ENCODE measurements at regions not wholly inside any gene's neighbourhood (a gene's known extent, or its start where the extent isn't known, plus 50 kb on each side); places are given as distances from the start of the nearest gene placed in this dataset.

DNA sequence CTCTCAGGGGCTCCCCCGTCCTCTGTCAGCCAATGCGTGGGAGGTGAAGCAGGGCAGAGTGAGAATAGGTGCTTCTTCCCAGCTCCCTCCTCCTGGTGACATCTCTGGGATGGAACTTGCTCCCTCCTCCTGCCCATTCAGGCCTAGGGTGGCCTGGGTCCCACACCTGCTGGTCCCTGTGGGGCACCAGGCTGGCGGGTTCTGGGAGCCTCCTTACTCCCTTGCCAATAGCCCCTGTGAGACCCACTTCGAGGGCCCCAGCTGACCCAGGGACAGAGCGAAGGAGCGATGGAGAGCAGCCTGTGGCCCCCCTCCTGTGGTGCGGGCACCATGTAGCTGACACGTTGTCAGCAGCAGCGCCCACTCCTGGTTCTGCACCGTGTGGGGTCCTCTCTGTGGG, 512.6 kb downstream of the GLRX3 start (continued):
- TF ChIP-seq POLR2AphosphoS2 (conservative IDR thresholded peaks at IDR 0.05; ENCODE audit: low read length): no peak

DNA sequence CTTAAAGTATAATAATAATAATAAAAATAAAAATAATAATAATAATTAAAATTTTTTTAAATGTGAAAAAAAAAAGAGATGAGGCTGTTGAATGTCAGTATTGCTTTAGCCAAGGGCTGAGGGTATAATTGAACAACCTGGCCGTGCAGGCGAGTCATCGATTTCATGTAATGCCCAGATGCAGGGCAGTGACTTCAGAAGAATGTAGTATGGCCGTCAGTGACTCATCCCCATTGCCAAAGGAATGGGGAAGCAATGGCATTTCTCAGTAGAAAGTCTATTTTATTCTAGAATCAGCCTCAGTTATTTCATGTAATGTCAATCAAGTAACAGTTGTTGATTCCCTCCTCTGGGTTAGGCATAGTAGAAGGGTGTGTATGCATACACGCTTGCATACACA, 516.4 kb downstream of the GLRX3 start:
- POLR2A ChIA-PET: no interaction called here
- Histone ChIP-seq H3K9me3 (no peaks in the 10 kb centered on the region), H3K27ac (no peak overlapping the region), H3K4me2 (no peak overlapping the region), H3K4me3 (no peak overlapping the region), H3K4me1 (no peaks in the 10 kb centered on the region)
- FAIRE-seq (no peak), ATAC-seq (no peak), DNase-seq (ENCODE audit: low read depth in 1 of 2, low spot score in 1 of 2) (no peak)
- 29% methylated on average over 5 of the region's 5 CpGs for WGBS (ENCODE audit: missing lambda C conversion rate)
- no peak for TF ChIP-seq FOSL2 (IDR thresholded peaks at IDR 0.05)
- TF ChIP-seq FOSL2 (CRISPR knock-in tag; IDR thresholded peaks at IDR 0.05): peak; percentile 11; the same call in 1 of the 2 replicates
- no peak for TF ChIP-seq CBX2 (IDR thresholded peaks at IDR 0.05; ENCODE audit: borderline replicate concordance, low read depth)
- CTCF ChIA-PET: no interaction called here

DNA sequence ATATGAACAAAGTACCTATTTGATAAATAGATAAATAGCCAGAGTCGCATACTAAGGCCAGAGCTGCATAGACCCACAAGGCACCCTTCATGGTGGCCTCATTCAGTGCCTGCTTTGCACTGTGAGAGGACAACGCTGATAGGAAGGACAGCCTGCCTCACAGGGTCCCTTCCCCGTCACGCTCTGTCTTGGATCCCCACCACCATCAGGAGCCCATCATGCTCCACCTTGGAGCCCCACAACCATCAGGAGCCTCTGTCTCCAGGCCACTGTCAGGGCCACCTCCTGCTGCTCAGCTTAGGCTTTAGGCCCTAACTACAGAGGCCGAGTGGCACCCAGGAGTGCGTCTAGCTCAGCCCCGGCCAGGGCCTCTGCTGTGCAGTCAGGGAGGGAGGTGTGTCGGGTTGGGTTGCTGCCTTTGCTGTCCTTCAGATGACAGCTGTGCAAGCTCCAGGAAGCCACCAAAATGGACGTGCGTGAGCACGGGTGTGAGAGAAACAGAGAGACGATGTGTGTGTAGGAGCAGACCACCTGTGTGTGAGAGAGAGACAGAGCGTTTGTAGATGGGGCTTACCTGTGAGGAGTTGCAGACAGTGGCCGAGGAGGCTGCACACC, 516.9 kb downstream of the GLRX3 start:
- CTCF ChIA-PET: no interaction called here
- H3K9me3 ChIP-seq: no peaks in the 10 kb centered on the region
- FAIRE-seq: no peak
- no peak for DNase-seq (ENCODE audit: low read depth in 1 of 2, low spot score in 1 of 2)
- WGBS (ENCODE audit: missing lambda C conversion rate): 30% methylated on average over 14 of the region's 14 CpGs
- POLR2A ChIA-PET: no interaction called here
- no peak overlapping the region for H3K4me3 ChIP-seq
- no peak overlapping the region for H3K4me2 ChIP-seq
- ATAC-seq: no peak
- TF ChIP-seq, protein P1, sequence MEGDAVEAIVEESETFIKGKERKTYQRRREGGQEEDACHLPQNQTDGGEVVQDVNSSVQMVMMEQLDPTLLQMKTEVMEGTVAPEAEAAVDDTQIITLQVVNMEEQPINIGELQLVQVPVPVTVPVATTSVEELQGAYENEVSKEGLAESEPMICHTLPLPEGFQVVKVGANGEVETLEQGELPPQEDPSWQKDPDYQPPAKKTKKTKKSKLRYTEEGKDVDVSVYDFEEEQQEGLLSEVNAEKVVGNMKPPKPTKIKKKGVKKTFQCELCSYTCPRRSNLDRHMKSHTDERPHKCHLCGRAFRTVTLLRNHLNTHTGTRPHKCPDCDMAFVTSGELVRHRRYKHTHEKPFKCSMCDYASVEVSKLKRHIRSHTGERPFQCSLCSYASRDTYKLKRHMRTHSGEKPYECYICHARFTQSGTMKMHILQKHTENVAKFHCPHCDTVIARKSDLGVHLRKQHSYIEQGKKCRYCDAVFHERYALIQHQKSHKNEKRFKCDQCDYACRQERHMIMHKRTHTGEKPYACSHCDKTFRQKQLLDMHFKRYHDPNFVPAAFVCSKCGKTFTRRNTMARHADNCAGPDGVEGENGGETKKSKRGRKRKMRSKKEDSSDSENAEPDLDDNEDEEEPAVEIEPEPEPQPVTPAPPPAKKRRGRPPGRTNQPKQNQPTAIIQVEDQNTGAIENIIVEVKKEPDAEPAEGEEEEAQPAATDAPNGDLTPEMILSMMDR (IDR thresholded peaks at IDR 0.05): no peak
- TF ChIP-seq, protein P2, sequence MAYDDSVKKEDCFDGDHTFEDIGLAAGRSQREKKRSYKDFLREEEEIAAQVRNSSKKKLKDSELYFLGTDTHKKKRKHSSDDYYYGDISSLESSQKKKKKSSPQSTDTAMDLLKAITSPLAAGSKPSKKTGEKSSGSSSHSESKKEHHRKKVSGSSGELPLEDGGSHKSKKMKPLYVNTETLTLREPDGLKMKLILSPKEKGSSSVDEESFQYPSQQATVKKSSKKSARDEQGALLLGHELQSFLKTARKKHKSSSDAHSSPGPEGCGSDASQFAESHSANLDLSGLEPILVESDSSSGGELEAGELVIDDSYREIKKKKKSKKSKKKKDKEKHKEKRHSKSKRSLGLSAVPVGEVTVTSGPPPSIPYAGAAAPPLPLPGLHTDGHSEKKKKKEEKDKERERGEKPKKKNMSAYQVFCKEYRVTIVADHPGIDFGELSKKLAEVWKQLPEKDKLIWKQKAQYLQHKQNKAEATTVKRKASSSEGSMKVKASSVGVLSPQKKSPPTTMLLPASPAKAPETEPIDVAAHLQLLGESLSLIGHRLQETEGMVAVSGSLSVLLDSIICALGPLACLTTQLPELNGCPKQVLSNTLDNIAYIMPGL (CRISPR knock-in tag; IDR thresholded peaks at IDR 0.05; ENCODE audit: borderline replicate concordance): no peak
- TF ChIP-seq HOXB13 (CRISPR knock-in tag; IDR thresholded peaks at IDR 0.05; ENCODE audit: low read depth) (no peak), MAFK (IDR thresholded peaks at IDR 0.05; ENCODE audit: partially characterized antibody) (no peak)
- H3K4me1 ChIP-seq: no peaks in the 10 kb centered on the region
- H3K27ac ChIP-seq: no peak overlapping the region

DNA sequence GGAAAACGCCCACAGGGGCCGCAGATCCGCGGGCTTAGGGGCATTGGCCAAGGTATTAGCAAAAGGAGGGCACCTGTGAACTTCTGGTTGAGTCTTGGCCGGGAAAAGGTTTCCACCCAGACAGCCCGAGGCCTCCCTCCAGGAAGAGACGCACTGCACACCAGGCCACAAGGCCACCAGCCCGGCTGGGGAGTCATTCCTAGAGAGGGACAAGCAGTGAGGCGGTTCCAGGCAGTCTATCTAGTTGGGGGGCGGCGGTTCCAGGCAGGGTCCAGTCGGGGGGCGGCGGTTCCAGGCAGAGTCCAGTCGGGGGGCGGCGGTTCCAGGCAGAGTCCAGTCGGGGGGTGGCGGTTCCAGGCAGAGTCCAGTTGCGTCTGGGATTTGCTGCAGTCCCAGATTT, 518.5 kb downstream of the GLRX3 start:
- no peak overlapping the region for H3K4me3 ChIP-seq
- ChIA-PET POLR2A (no interaction called here), CTCF (no interaction called here)
- TF ChIP-seq ZNF302 (CRISPR knock-in tag; IDR thresholded peaks at IDR 0.05) (no peak), CEBPB (IDR thresholded peaks at IDR 0.05) (no peak), CHD2 (IDR thresholded peaks at IDR 0.05; ENCODE audit: low read length, partially characterized antibody) (no peak), JUNB (IDR thresholded peaks at IDR 0.05) (no peak), NPAS2 (CRISPR knock-in tag; IDR thresholded peaks at IDR 0.05; ENCODE audit: borderline replicate concordance) (no peak), RARB (CRISPR knock-in tag; IDR thresholded peaks at IDR 0.05) (no peak), GATA3 (IDR thresholded peaks at IDR 0.05; ENCODE audit: borderline replicate concordance) (no peak), HOXB5 (CRISPR knock-in tag; IDR thresholded peaks at IDR 0.05) (no peak)
- TF ChIP-seq, protein P3, sequence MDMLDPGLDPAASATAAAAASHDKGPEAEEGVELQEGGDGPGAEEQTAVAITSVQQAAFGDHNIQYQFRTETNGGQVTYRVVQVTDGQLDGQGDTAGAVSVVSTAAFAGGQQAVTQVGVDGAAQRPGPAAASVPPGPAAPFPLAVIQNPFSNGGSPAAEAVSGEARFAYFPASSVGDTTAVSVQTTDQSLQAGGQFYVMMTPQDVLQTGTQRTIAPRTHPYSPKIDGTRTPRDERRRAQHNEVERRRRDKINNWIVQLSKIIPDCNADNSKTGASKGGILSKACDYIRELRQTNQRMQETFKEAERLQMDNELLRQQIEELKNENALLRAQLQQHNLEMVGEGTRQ (IDR thresholded peaks at IDR 0.05): no peak
- no peaks in the 10 kb centered on the region for H3K4me1 ChIP-seq
- DNase-seq (ENCODE audit: low read depth in 1 of 2, low spot score in 1 of 2): no peak
- no peak for ATAC-seq
- no peak for FAIRE-seq
- no peaks in the 10 kb centered on the region for H3K9me3 ChIP-seq
- no peak overlapping the region for H3K27ac ChIP-seq
- no peak overlapping the region for H3K4me2 ChIP-seq
- 9% methylated on average over 8 of the region's 20 CpGs for WGBS (ENCODE audit: missing lambda C conversion rate)

All from A549 (cell line).